ENCODE measurements at regions not wholly inside any gene's neighbourhood (a gene's known extent, or its start where the extent isn't known, plus 50 kb on each side); places are given as distances from the start of the nearest gene placed in this dataset.

- H3K4me1 ChIP-seq (ENCODE audit: insufficient read depth, low read length): no peaks in the 10 kb centered on the region
- CTCF ChIA-PET: no interaction called here
- H3K9me3 ChIP-seq (ENCODE audit: low read length): no peaks in the 10 kb centered on the region
- no peak overlapping the region for H3K4me3 Mint-ChIP-seq
- no peaks in the 10 kb centered on the region for H3K4me1 Mint-ChIP-seq
- peaks cover 0 to 8% of the 10 kb centered on the region in 2 donors for H3K27me3 Mint-ChIP-seq
- H3K27ac Mint-ChIP-seq: no peak overlapping the region
- no peaks in the 10 kb centered on the region for H3K9me3 Mint-ChIP-seq
- POLR2A ChIA-PET: no interaction called here
- H3K4me3 ChIP-seq (ENCODE audit: low read length): no peak overlapping the region
- no peaks in the 10 kb centered on the region for H3K36me3 ChIP-seq (ENCODE audit: insufficient read depth, low read length)
- H3K36me3 Mint-ChIP-seq: peaks cover 0 to 2% (median 0%) of the 10 kb centered on the region in 3 donors
- no peak for DNase-seq
- no peaks in the 10 kb centered on the region for H3K27me3 ChIP-seq (ENCODE audit: insufficient read depth, low read length, poor library complexity, severe bottlenecking)
- H3K27ac ChIP-seq (ENCODE audit: low read depth, low read length): no peak overlapping the region
Observed at GRCh38 chr5:83001796-83002381, 75.3 kb downstream of the TMEM167A start.

GRCh38 chr5:83000922-83001321 lies 76.3 kb downstream of the TMEM167A start:
- no peaks in the 10 kb centered on the region for H3K4me1 Mint-ChIP-seq
- H3K36me3 Mint-ChIP-seq: peaks cover 0 to 2% (median 0%) of the 10 kb centered on the region in 3 donors
- Histone ChIP-seq H3K9me3 (ENCODE audit: low read length) (no peaks in the 10 kb centered on the region), H3K36me3 (ENCODE audit: insufficient read depth, low read length) (no peaks in the 10 kb centered on the region), H3K27ac (ENCODE audit: low read depth, low read length) (no peak overlapping the region), H3K27me3 (ENCODE audit: insufficient read depth, low read length, poor library complexity, severe bottlenecking) (no peaks in the 10 kb centered on the region), H3K4me1 (ENCODE audit: insufficient read depth, low read length) (no peaks in the 10 kb centered on the region), H3K4me3 (ENCODE audit: low read length) (no peak overlapping the region)
- DNase-seq: no peak
- H3K27me3 Mint-ChIP-seq: peaks cover 0 to 8% of the 10 kb centered on the region in 2 donors
- POLR2A ChIA-PET: no interaction called here
- CTCF ChIA-PET: no interaction called here
- no peaks in the 10 kb centered on the region for H3K9me3 Mint-ChIP-seq
- H3K4me3 Mint-ChIP-seq: no peak overlapping the region
- no peak overlapping the region for H3K27ac Mint-ChIP-seq

- no peak overlapping the region for H3K27ac Mint-ChIP-seq
- no peak for DNase-seq
- no peaks in the 10 kb centered on the region for H3K4me1 Mint-ChIP-seq
- CTCF ChIA-PET: no interaction called here
- POLR2A ChIA-PET: no interaction called here
- Histone ChIP-seq H3K27me3 (ENCODE audit: insufficient read depth, low read length, poor library complexity, severe bottlenecking) (no peaks in the 10 kb centered on the region), H3K4me3 (ENCODE audit: low read length) (no peak overlapping the region), H3K27ac (ENCODE audit: low read depth, low read length) (no peak overlapping the region), H3K36me3 (ENCODE audit: insufficient read depth, low read length) (no peaks in the 10 kb centered on the region), H3K9me3 (ENCODE audit: low read length) (no peaks in the 10 kb centered on the region), H3K4me1 (ENCODE audit: insufficient read depth, low read length) (no peaks in the 10 kb centered on the region)
- H3K36me3 Mint-ChIP-seq: peaks cover 0 to 2% (median 0%) of the 10 kb centered on the region in 3 donors
- no peak overlapping the region for H3K4me3 Mint-ChIP-seq
- no peaks in the 10 kb centered on the region for H3K9me3 Mint-ChIP-seq
- peaks cover 0 to 8% of the 10 kb centered on the region in 2 donors for H3K27me3 Mint-ChIP-seq
Observed at GRCh38 chr5:83000428-83000827, 76.8 kb downstream of the TMEM167A start.

- Histone ChIP-seq H3K36me3 (ENCODE audit: insufficient read depth, low read length) (no peaks in the 10 kb centered on the region), H3K4me3 (ENCODE audit: low read length) (no peak overlapping the region), H3K27me3 (ENCODE audit: insufficient read depth, low read length, poor library complexity, severe bottlenecking) (no peaks in the 10 kb centered on the region), H3K4me1 (ENCODE audit: insufficient read depth, low read length) (no peaks in the 10 kb centered on the region), H3K9me3 (ENCODE audit: low read length) (no peaks in the 10 kb centered on the region), H3K27ac (ENCODE audit: low read depth, low read length) (no peak overlapping the region)
- no peaks in the 10 kb centered on the region for H3K36me3 Mint-ChIP-seq
- CTCF ChIA-PET: no interaction called here
- DNase-seq: no peak
- no peaks in the 10 kb centered on the region for H3K4me1 Mint-ChIP-seq
- POLR2A ChIA-PET: no interaction called here
- H3K9me3 Mint-ChIP-seq: no peaks in the 10 kb centered on the region
- peaks cover 0 to 2% of the 10 kb centered on the region in 2 donors for H3K27me3 Mint-ChIP-seq
- no peak overlapping the region for H3K4me3 Mint-ChIP-seq
- H3K27ac Mint-ChIP-seq: no peak overlapping the region
Observed at GRCh38 chr5:82993416-82993815, 83.8 kb downstream of the TMEM167A start.

GRCh38 chr5:82992646-82993045 lies 84.5 kb downstream of the TMEM167A start:
- H3K4me3 Mint-ChIP-seq: no peak overlapping the region
- H3K27ac ChIP-seq (ENCODE audit: low read depth, low read length): no peak overlapping the region
- no peaks in the 10 kb centered on the region for H3K36me3 ChIP-seq (ENCODE audit: insufficient read depth, low read length)
- DNase-seq: no peak
- no peak overlapping the region for H3K4me3 ChIP-seq (ENCODE audit: low read length)
- CTCF ChIA-PET: no interaction called here
- no peaks in the 10 kb centered on the region for H3K36me3 Mint-ChIP-seq
- H3K27me3 Mint-ChIP-seq: peaks cover 0 to 2% of the 10 kb centered on the region in 2 donors
- POLR2A ChIA-PET: no interaction called here
- H3K9me3 ChIP-seq (ENCODE audit: low read length): no peaks in the 10 kb centered on the region
- H3K27me3 ChIP-seq (ENCODE audit: insufficient read depth, low read length, poor library complexity, severe bottlenecking): no peaks in the 10 kb centered on the region
- H3K4me1 ChIP-seq (ENCODE audit: insufficient read depth, low read length): no peaks in the 10 kb centered on the region
- H3K9me3 Mint-ChIP-seq: no peaks in the 10 kb centered on the region
- no peak overlapping the region for H3K27ac Mint-ChIP-seq
- no peaks in the 10 kb centered on the region for H3K4me1 Mint-ChIP-seq

- Mint-ChIP-seq H3K27me3 (peaks cover 0 to 2% of the 10 kb centered on the region in 2 donors), H3K4me3 (no peak overlapping the region), H3K9me3 (no peaks in the 10 kb centered on the region), H3K36me3 (no peaks in the 10 kb centered on the region), H3K4me1 (no peaks in the 10 kb centered on the region), H3K27ac (no peak overlapping the region)
- Histone ChIP-seq H3K27ac (ENCODE audit: low read depth, low read length) (no peak overlapping the region), H3K9me3 (ENCODE audit: low read length) (no peaks in the 10 kb centered on the region), H3K27me3 (ENCODE audit: insufficient read depth, low read length, poor library complexity, severe bottlenecking) (no peaks in the 10 kb centered on the region), H3K4me1 (ENCODE audit: insufficient read depth, low read length) (no peaks in the 10 kb centered on the region), H3K4me3 (ENCODE audit: low read length) (no peak overlapping the region), H3K36me3 (ENCODE audit: insufficient read depth, low read length) (no peaks in the 10 kb centered on the region)
- POLR2A ChIA-PET: no interaction called here
- CTCF ChIA-PET: no interaction called here
- DNase-seq: no peak
Observed at GRCh38 chr5:82991678-82992323, 85.4 kb downstream of the TMEM167A start.

- Histone ChIP-seq H3K4me1 (ENCODE audit: insufficient read depth, low read length) (no peaks in the 10 kb centered on the region), H3K27me3 (ENCODE audit: insufficient read depth, low read length, poor library complexity, severe bottlenecking) (no peaks in the 10 kb centered on the region), H3K4me3 (ENCODE audit: low read length) (no peak overlapping the region), H3K9me3 (ENCODE audit: low read length) (no peaks in the 10 kb centered on the region), H3K36me3 (ENCODE audit: insufficient read depth, low read length) (no peaks in the 10 kb centered on the region), H3K27ac (ENCODE audit: low read depth, low read length) (no peak overlapping the region)
- Mint-ChIP-seq H3K27me3 (peaks cover 0 to 2% of the 10 kb centered on the region in 2 donors), H3K27ac (peak overlapping the region in 1 of 8 donors; percentile 38), H3K9me3 (no peaks in the 10 kb centered on the region), H3K4me1 (no peaks in the 10 kb centered on the region), H3K36me3 (no peaks in the 10 kb centered on the region), H3K4me3 (no peak overlapping the region)
- CTCF ChIA-PET: no interaction called here
- POLR2A ChIA-PET: no interaction called here
- DNase-seq: no peak
Observed at GRCh38 chr5:82991059-82991458, 86.1 kb downstream of the TMEM167A start.

- H3K36me3 ChIP-seq (ENCODE audit: insufficient read depth, low read length): no peaks in the 10 kb centered on the region
- H3K27ac ChIP-seq (ENCODE audit: low read depth, low read length): no peak overlapping the region
- no peaks in the 10 kb centered on the region for H3K27me3 ChIP-seq (ENCODE audit: insufficient read depth, low read length, poor library complexity, severe bottlenecking)
- Mint-ChIP-seq H3K4me1 (no peaks in the 10 kb centered on the region), H3K27ac (no peak overlapping the region), H3K4me3 (no peak overlapping the region), H3K36me3 (no peaks in the 10 kb centered on the region), H3K9me3 (no peaks in the 10 kb centered on the region), H3K27me3 (no peaks in the 10 kb centered on the region)
- POLR2A ChIA-PET: no interaction called here
- DNase-seq: no peak
- no peaks in the 10 kb centered on the region for H3K9me3 ChIP-seq (ENCODE audit: low read length)
- H3K4me3 ChIP-seq (ENCODE audit: low read length): no peak overlapping the region
- H3K4me1 ChIP-seq (ENCODE audit: insufficient read depth, low read length): no peaks in the 10 kb centered on the region
- CTCF ChIA-PET: no interaction called here
Observed at GRCh38 chr5:82987188-82987587, 90.0 kb downstream of the TMEM167A start.

Data from CD8-positive, alpha-beta memory T cell (primary cell).